A549 (cell line): ENCODE measurements at regions not wholly inside any gene's neighbourhood (a gene's known extent, or its start where the extent isn't known, plus 50 kb on each side); places are given as distances from the start of the nearest gene placed in this dataset.

Source experiments
- ATAC-seq, 2 experiments: fragments of 200-7000 bp in 1 of 2; fragments of >200 bp in 1 of 2; cut with Nextera tagmentation in 1 of 2; cut with Tn5 transposase in 1 of 2; 3 replicates each; pipeline versions ENCODE4 v1.8.0 to v1.9.1; 2018 to 2020; ENCODE audit warnings: mild to moderate bottlenecking in 1 of 2, moderate library complexity in 1 of 2
- CTCF ChIA-PET: fragments of 300-600 bp; sonication (Branson Sonifier 250); formaldehyde crosslinking; extraction: SDS; loops from one replicate; lab custom pipeline; 2021; ENCODE audit warnings: antibody characterized with exemption, inconsistent platforms; lab: Yijun Ruan, JAX
- POLR2A ChIA-PET: fragments of 350-600 bp; formaldehyde crosslinking; extraction: SDS; loops from one replicate; lab custom pipeline; 2021; ENCODE audit warnings: antibody characterized with exemption, inconsistent platforms; lab: Yijun Ruan, JAX
- DNase-seq, 2 experiments: peaks; one replicate each; pipeline versions ENCODE4 v3.0.0 to v3.0.0-alpha.2; 2011 to 2016; ENCODE audit warnings: low read depth in 1 of 2, low spot score in 1 of 2
- FAIRE-seq: peaks from 2 replicates; lab custom pipeline; 2011; peaks lifted over from hg19 to GRCh38; lab: Jason Lieb, UNC
- H3K27ac ChIP-seq, 2 experiments: fragments of >200 bp; sonication (Bioruptor Twin); formaldehyde crosslinking; 3 replicates each; pipeline ENCODE4 v1.5.1; 2016 to 2017
- H3K4me1 ChIP-seq: fragments of >200 bp; sonication (Bioruptor Twin); formaldehyde crosslinking; 3 replicates; pipeline ENCODE4 v1.6.1; 2016
- H3K4me2 ChIP-seq: fragments of >200 bp; sonication (Bioruptor Twin); formaldehyde crosslinking; 3 replicates; pipeline ENCODE4 v1.6.1; 2016
- H3K4me3 ChIP-seq: fragments of >200 bp; sonication (Bioruptor Twin); formaldehyde crosslinking; 3 replicates; pipeline ENCODE4 v1.5.1; 2016
- H3K9me3 ChIP-seq: fragments of >200 bp; sonication (Bioruptor Twin); formaldehyde crosslinking; 3 replicates; pipeline ENCODE4 v1.6.1; 2016
- CHD2 ChIP-seq: fragments of 150-350 bp; IDR thresholded peaks from 2 replicates; pipeline ENCODE4 v1.6.1; 2014; ENCODE audit warnings: low read length; ENCODE audit not compliant: partially characterized antibody
- FOSL2 ChIP-seq, 2 experiments: fragments of 450-650 bp in 1 of 2; fragments of >200 bp in 1 of 2; sonication (Bioruptor Twin) in 1 of 2; formaldehyde crosslinking; IDR thresholded peaks; 2 replicates each; pipeline versions ENCODE4 v1.5.0 to v1.6.1; 2016 to 2020; ENCODE audit warnings: mild to moderate bottlenecking in 1 of 2, moderate library complexity in 1 of 2
- HOXB13 ChIP-seq: fragments of 250-450 bp; sonication (Bioruptor Pico); IDR thresholded peaks from 2 replicates; pipeline ENCODE4 v1.5.0; 2020; ENCODE audit warnings: low read depth, mild to moderate bottlenecking, moderate library complexity
- HOXB5 ChIP-seq: fragments of 250-450 bp; sonication (Bioruptor Pico); IDR thresholded peaks from 2 replicates; pipeline ENCODE4 v1.5.0; 2020; ENCODE audit warnings: mild to moderate bottlenecking, moderate library complexity
- MAFK ChIP-seq: fragments of 450-650 bp; IDR thresholded peaks from 2 replicates; pipeline ENCODE4 v1.6.1; 2014; ENCODE audit not compliant: partially characterized antibody
- NPAS2 ChIP-seq: fragments of 250-450 bp; sonication (Bioruptor Pico); IDR thresholded peaks from 2 replicates; pipeline ENCODE4 v1.8.0; 2022; ENCODE audit warnings: mild to moderate bottlenecking, moderate library complexity, borderline replicate concordance
- PHF8 ChIP-seq: fragments of 200-600 bp; sonication (generic); IDR thresholded peaks from 2 replicates; pipeline ENCODE4 v1.6.1; 2016; ENCODE audit warnings: low read depth, mild to moderate bottlenecking, antibody characterized with exemption, moderate library complexity, borderline replicate concordance
- POLR2AphosphoS2 ChIP-seq: conservative IDR thresholded peaks from 2 replicates; pipeline ENCODE4 v1.6.1; 2012; ENCODE audit warnings: low read length, improper control_type of control experiment, inconsistent platforms
- REST ChIP-seq: fragments of 200-600 bp; sonication (generic); IDR thresholded peaks from 2 replicates; pipeline ENCODE4 v1.6.1; 2016; ENCODE audit warnings: antibody characterized with exemption, mild to moderate bottlenecking, moderate library complexity
- RNF2 ChIP-seq: fragments of 200-600 bp; sonication (generic); IDR thresholded peaks from 2 replicates; pipeline ENCODE4 v1.6.1; 2016; ENCODE audit warnings: low read depth, mild to moderate bottlenecking, antibody characterized with exemption, moderate library complexity, borderline replicate concordance
- ZC3H11A ChIP-seq: fragments of 450-650 bp; IDR thresholded peaks from 2 replicates; pipeline ENCODE4 v1.6.1; 2014; ENCODE audit warnings: antibody characterized with exemption, mild to moderate bottlenecking
- ZFP36 ChIP-seq: fragments of 450-650 bp; IDR thresholded peaks from 2 replicates; pipeline ENCODE4 v1.6.1; 2014; ENCODE audit warnings: borderline replicate concordance; ENCODE audit not compliant: partially characterized antibody
- ZNF302 ChIP-seq: fragments of 250-450 bp; sonication (Bioruptor Pico); IDR thresholded peaks from 2 replicates; pipeline ENCODE4 v1.9.0; 2021; ENCODE audit warnings: inconsistent platforms, mild to moderate bottlenecking, moderate library complexity
- ZSCAN20 ChIP-seq: fragments of 250-450 bp; sonication (Bioruptor Pico); IDR thresholded peaks from 2 replicates; pipeline ENCODE4 v1.8.0; 2022; ENCODE audit warnings: mild to moderate bottlenecking, moderate library complexity
- WGBS: methylation state at CpG from one replicate; pipeline ENCODE4 v1.1.6; 2017; ENCODE audit errors: missing lambda C conversion rate; 5-methylcytosine and 5-hydroxymethylcytosine counted together
- TF ChIP-seq, protein P1 (sequence below): fragments of >200 bp; sonication (Bioruptor Twin); formaldehyde crosslinking; IDR thresholded peaks from 2 replicates; pipeline ENCODE4 v1.6.1; 2016
- TF ChIP-seq, protein P2 (sequence below): fragments of >200 bp; sonication (Bioruptor Twin); formaldehyde crosslinking; IDR thresholded peaks from 3 replicates; pipeline ENCODE4 v1.6.1; 2016
- TF ChIP-seq, protein P3 (sequence below): fragments of 250-450 bp; sonication (Bioruptor Pico); IDR thresholded peaks from 2 replicates; pipeline ENCODE4 v1.5.0; 2021; ENCODE audit warnings: mild to moderate bottlenecking, moderate library complexity, borderline replicate concordance

- no peak overlapping the region for H3K27ac ChIP-seq
- WGBS, result 23% methylated on average over 4 of the region's 4 CpGs
- no peak for FAIRE-seq
- CTCF ChIA-PET, result no interaction called here
- ATAC-seq, result no peak
- no peak overlapping the region for H3K4me2 ChIP-seq
- TF ChIP-seq NPAS2 (CRISPR knock-in tag) (no peak), REST (no peak), ZFP36 (no peak), HOXB5 (CRISPR knock-in tag) (no peak), ZNF302 (CRISPR knock-in tag) (no peak), ZSCAN20 (CRISPR knock-in tag) (no peak), PHF8 (no peak), FOSL2 (IDR thresholded peaks at IDR 0.05) (no peak), FOSL2 (CRISPR knock-in tag; IDR thresholded peaks at IDR 0.05) (no peak), POLR2AphosphoS2 (no peak), RNF2 (no peak), HOXB13 (no peak)
- TF ChIP-seq, protein P1, sequence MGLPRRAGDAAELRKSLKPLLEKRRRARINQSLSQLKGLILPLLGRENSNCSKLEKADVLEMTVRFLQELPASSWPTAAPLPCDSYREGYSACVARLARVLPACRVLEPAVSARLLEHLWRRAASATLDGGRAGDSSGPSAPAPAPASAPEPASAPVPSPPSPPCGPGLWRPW, result no peak
- TF ChIP-seq, protein P2, sequence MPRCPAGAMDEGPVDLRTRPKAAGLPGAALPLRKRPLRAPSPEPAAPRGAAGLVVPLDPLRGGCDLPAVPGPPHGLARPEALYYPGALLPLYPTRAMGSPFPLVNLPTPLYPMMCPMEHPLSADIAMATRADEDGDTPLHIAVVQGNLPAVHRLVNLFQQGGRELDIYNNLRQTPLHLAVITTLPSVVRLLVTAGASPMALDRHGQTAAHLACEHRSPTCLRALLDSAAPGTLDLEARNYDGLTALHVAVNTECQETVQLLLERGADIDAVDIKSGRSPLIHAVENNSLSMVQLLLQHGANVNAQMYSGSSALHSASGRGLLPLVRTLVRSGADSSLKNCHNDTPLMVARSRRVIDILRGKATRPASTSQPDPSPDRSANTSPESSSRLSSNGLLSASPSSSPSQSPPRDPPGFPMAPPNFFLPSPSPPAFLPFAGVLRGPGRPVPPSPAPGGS, result no peak
- H3K9me3 ChIP-seq, result no peaks in the 10 kb centered on the region
- POLR2A ChIA-PET, result no interaction called here
- H3K4me1 ChIP-seq, result no peaks in the 10 kb centered on the region
- DNase-seq, result no peak
- H3K4me3 ChIP-seq, result no peak overlapping the region
Observed at GRCh38 chr21:27807596-27807995, 840.7 kb upstream of the ADAMTS5 start.

GRCh38 chr21:27806281-27806680 is 839.4 kb upstream of the ADAMTS5 start:
- no peak for ATAC-seq
- no peak for FAIRE-seq
- Histone ChIP-seq H3K27ac (no peak overlapping the region), H3K9me3 (no peaks in the 10 kb centered on the region), H3K4me1 (no peaks in the 10 kb centered on the region)
- POLR2A ChIA-PET, result no interaction called here
- TF ChIP-seq, protein P3, sequence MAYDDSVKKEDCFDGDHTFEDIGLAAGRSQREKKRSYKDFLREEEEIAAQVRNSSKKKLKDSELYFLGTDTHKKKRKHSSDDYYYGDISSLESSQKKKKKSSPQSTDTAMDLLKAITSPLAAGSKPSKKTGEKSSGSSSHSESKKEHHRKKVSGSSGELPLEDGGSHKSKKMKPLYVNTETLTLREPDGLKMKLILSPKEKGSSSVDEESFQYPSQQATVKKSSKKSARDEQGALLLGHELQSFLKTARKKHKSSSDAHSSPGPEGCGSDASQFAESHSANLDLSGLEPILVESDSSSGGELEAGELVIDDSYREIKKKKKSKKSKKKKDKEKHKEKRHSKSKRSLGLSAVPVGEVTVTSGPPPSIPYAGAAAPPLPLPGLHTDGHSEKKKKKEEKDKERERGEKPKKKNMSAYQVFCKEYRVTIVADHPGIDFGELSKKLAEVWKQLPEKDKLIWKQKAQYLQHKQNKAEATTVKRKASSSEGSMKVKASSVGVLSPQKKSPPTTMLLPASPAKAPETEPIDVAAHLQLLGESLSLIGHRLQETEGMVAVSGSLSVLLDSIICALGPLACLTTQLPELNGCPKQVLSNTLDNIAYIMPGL (CRISPR knock-in tag), result no peak
- TF ChIP-seq CHD2, result no peak
- no peak for TF ChIP-seq ZC3H11A
- TF ChIP-seq MAFK, result no peak
- TF ChIP-seq, all 56 proteins: peak for 0
- H3K4me2 ChIP-seq, result no peak overlapping the region
- 2% methylated on average over 5 of the region's 5 CpGs for WGBS
- no peak for DNase-seq
- CTCF ChIA-PET, result no interaction called here
- no peak overlapping the region for H3K4me3 ChIP-seq
